22Rv1 (cell line): ENCODE measurements at regions not wholly inside any gene's neighbourhood (a gene's known extent, or its start where the extent isn't known, plus 50 kb on each side); places are given as distances from the start of the nearest gene placed in this dataset.

Source experiments
- ZFX ChIP-seq: fragments of 450-650 bp; IDR thresholded peaks from 2 replicates; pipeline ENCODE4 v1.6.1; 2017; ENCODE audit warnings: antibody characterized with exemption, borderline replicate concordance
- TF ChIP-seq, protein P1 (sequence below): fragments of 450-650 bp; IDR thresholded peaks from 2 replicates; pipeline ENCODE4 v1.5.1; 2017; ENCODE audit warnings: mild to moderate bottlenecking

DNA sequence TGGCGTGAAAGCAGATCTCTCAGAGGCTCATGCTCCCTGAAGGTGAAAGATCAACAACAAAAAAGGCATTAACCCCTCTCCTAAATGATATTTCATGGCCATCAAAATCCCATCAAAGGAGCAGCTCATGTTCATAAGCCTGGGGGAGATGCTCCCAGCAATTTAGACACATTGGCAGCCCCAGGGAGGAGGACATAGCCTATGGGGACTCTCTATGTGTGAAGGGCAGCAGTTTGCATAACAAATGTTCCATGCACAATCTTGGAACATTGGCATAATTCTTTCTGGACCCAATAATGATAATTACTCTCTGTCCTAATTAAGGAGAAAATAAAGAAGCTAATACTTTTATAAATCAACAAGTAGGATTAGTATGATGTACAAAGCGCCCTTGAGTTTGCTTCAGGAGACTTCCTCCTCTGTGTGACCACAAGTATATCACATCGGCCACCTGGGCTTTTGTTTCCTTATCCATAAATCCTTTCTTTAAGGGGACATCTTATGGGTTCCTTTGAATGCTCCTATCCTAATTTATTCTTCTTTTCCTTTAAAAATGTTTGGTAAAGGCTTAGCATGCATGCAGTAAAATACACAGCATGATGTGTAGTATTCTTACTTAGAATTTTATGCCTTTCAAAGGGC, 161.9 kb upstream of the PLEKHG7 start:
- TF ChIP-seq, protein P1, sequence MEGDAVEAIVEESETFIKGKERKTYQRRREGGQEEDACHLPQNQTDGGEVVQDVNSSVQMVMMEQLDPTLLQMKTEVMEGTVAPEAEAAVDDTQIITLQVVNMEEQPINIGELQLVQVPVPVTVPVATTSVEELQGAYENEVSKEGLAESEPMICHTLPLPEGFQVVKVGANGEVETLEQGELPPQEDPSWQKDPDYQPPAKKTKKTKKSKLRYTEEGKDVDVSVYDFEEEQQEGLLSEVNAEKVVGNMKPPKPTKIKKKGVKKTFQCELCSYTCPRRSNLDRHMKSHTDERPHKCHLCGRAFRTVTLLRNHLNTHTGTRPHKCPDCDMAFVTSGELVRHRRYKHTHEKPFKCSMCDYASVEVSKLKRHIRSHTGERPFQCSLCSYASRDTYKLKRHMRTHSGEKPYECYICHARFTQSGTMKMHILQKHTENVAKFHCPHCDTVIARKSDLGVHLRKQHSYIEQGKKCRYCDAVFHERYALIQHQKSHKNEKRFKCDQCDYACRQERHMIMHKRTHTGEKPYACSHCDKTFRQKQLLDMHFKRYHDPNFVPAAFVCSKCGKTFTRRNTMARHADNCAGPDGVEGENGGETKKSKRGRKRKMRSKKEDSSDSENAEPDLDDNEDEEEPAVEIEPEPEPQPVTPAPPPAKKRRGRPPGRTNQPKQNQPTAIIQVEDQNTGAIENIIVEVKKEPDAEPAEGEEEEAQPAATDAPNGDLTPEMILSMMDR, result no peak
- TF ChIP-seq ZFX, result no peak
